Activated CD4-positive, alpha-beta T cell treated with anti-CD3 and anti-CD28 coated beads, Interleukin-2, amount 10 ng/mL, durations not matched to agents 7 days and 5 days (primary cell): ENCODE measurements at regions not wholly inside any gene's neighbourhood (a gene's known extent, or its start where the extent isn't known, plus 50 kb on each side); places are given as distances from the start of the nearest gene placed in this dataset.
"Not testable (repeated sequence)": the region's sequence is repeated elsewhere in the genome, so short reads cannot be mapped to it uniquely, and the experiment has no call there.

Source experiments
- CTCF ChIA-PET: fragments of 350-600 bp; sonication (Branson Sonifier 250); formaldehyde crosslinking; loops from one replicate; lab custom pipeline; 2021; ENCODE audit warnings: antibody characterized with exemption; lab: Charles Lee
- POLR2A ChIA-PET: fragments of 350-600 bp; sonication (Branson Sonifier 250); formaldehyde crosslinking; loops from one replicate; lab custom pipeline; 2021; ENCODE audit warnings: antibody characterized with exemption; lab: Charles Lee
- DNase-seq: peaks from one replicate; pipeline ENCODE4 v3.0.0-alpha.2; 2020
- H3K27ac Mint-ChIP-seq: one replicate; pipeline ENCODE4 v1.8.0; 2021; ENCODE audit warnings: mild to moderate bottlenecking, moderate library complexity, mixed read lengths
- H3K27me3 Mint-ChIP-seq: one replicate; pipeline ENCODE4 v1.8.0; 2021; ENCODE audit warnings: mixed read lengths
- H3K36me3 Mint-ChIP-seq: one replicate; pipeline ENCODE4 v1.8.0; 2021; ENCODE audit warnings: low read depth, mixed read lengths
- H3K4me1 Mint-ChIP-seq: one replicate; pipeline ENCODE4 v1.8.0; 2021; ENCODE audit warnings: mixed read lengths
- H3K4me3 Mint-ChIP-seq: one replicate; pipeline ENCODE4 v1.8.0; 2021; ENCODE audit warnings: mild to moderate bottlenecking, moderate library complexity, mixed read lengths
- H3K9me3 Mint-ChIP-seq: one replicate; pipeline ENCODE4 v1.8.0; 2021; ENCODE audit warnings: mixed read lengths

DNA sequence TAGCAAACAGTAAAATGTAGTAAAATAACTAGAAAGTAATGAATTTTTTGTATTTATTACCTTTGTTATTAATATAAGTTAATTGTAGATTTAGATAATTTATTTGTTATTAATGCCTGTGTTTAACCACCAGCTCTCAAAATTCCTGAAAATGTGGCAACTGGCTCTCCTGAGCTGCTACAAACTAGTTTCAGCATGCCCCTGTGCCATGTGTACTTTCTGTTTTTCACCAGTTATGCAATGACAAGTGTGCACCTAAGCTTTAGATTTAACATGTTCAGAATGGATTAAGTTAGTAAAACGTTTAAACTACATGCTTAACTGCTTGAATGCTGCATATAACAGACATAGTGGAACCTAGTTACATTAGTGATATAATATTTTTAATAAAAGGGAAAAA lies 88.1 kb downstream of the POSTN start:
- Mint-ChIP-seq H3K4me1 (no peaks in the 10 kb centered on the region), H3K27me3 (no peaks in the 10 kb centered on the region), H3K36me3 (no peaks in the 10 kb centered on the region), H3K9me3 (peaks cover 2% of the 10 kb centered on the region), H3K27ac (no peak overlapping the region), H3K4me3 (no peak overlapping the region)
- CTCF ChIA-PET: no interaction called here
- no peak for DNase-seq
- POLR2A ChIA-PET: no interaction called here

GRCh38 chr13:37505531-37505930 lies 93.0 kb downstream of the POSTN start:
- no peak overlapping the region for H3K4me3 Mint-ChIP-seq
- no peaks in the 10 kb centered on the region for H3K36me3 Mint-ChIP-seq
- DNase-seq: no peak
- ChIA-PET CTCF (no interaction called here), POLR2A (no interaction called here)
- peaks cover 2% of the 10 kb centered on the region for H3K9me3 Mint-ChIP-seq
- no peaks in the 10 kb centered on the region for H3K27me3 Mint-ChIP-seq
- H3K4me1 Mint-ChIP-seq: no peaks in the 10 kb centered on the region
- no peak overlapping the region for H3K27ac Mint-ChIP-seq

GRCh38 chr13:37504251-37504650 lies 94.3 kb downstream of the POSTN start:
- Mint-ChIP-seq H3K36me3 (no peaks in the 10 kb centered on the region), H3K4me1 (no peaks in the 10 kb centered on the region), H3K27me3 (no peaks in the 10 kb centered on the region), H3K9me3 (peaks cover 2% of the 10 kb centered on the region), H3K27ac (no peak overlapping the region), H3K4me3 (no peak overlapping the region)
- ChIA-PET CTCF (no interaction called here), POLR2A (no interaction called here)
- no peak for DNase-seq

DNA sequence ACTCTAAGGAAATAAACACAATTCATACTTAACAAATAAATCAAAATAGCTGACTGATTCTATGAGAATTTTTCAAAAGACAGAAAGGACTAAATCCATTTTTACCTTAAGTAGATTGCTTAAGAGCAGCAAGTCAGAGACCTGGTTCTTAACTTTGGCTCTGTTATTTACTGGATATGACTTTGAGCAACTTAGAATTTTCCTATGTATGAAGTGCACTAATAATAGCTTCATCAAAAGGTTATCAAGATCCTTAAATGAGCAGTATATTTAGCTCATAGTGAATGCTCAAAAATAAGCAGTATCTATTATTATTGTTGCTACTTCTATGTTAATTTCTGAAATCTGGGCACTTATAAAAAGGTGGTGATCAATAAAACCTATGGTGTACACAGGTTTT lies 95.3 kb downstream of the POSTN start:
- no peaks in the 10 kb centered on the region for H3K36me3 Mint-ChIP-seq
- POLR2A ChIA-PET: no interaction called here
- H3K4me1 Mint-ChIP-seq: no peaks in the 10 kb centered on the region
- CTCF ChIA-PET: no interaction called here
- H3K9me3 Mint-ChIP-seq: peaks cover 1% of the 10 kb centered on the region
- H3K27me3 Mint-ChIP-seq: no peaks in the 10 kb centered on the region
- DNase-seq: no peak
- H3K27ac Mint-ChIP-seq: no peak overlapping the region
- H3K4me3 Mint-ChIP-seq: no peak overlapping the region

- DNase-seq, H3K4me3 Mint-ChIP-seq, H3K27ac Mint-ChIP-seq, H3K9me3 Mint-ChIP-seq, H3K36me3 Mint-ChIP-seq, H3K4me1 Mint-ChIP-seq, POLR2A ChIA-PET, H3K27me3 Mint-ChIP-seq, CTCF ChIA-PET: not testable (repeated sequence)
These were observed 96.1 kb downstream of the POSTN start for GRCh38 chr13:37502303-37502993.

DNA sequence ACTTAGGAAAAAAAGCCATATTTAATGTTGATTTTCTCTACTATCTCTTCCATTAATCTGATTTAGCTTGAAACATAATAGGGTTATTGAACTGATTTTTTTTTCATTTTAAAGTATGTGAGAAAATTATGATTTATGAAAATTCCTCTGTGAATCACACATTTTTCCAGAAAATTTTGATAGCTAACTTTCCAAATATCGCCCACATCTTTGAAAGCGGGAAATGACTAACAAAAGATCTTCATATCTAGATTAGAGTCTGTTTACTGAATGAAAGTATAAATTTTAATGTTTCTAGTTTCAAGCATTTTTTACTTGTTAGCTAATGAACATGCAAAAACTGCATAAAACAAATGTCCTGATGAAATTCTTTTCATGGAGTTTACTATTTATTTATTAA lies 97.4 kb downstream of the POSTN start:
- ChIA-PET POLR2A (no interaction called here), CTCF (no interaction called here)
- H3K36me3 Mint-ChIP-seq: no peaks in the 10 kb centered on the region
- H3K4me3 Mint-ChIP-seq: no peak overlapping the region
- no peaks in the 10 kb centered on the region for H3K9me3 Mint-ChIP-seq
- H3K27ac Mint-ChIP-seq: no peak overlapping the region
- no peak for DNase-seq
- no peaks in the 10 kb centered on the region for H3K4me1 Mint-ChIP-seq
- H3K27me3 Mint-ChIP-seq: no peaks in the 10 kb centered on the region

- DNase-seq: no peak
- no peak overlapping the region for H3K4me3 Mint-ChIP-seq
- no peaks in the 10 kb centered on the region for H3K27me3 Mint-ChIP-seq
- H3K9me3 Mint-ChIP-seq: no peaks in the 10 kb centered on the region
- no peaks in the 10 kb centered on the region for H3K36me3 Mint-ChIP-seq
- H3K4me1 Mint-ChIP-seq: no peaks in the 10 kb centered on the region
- ChIA-PET CTCF (interaction anchor here (1.1 kb wide), 1 partner anchor 23 kb away, joined by 3 read pairs; no protein-coding TSS in a partner anchor), POLR2A (no interaction called here)
- no peak overlapping the region for H3K27ac Mint-ChIP-seq
These were observed 103.5 kb downstream of the POSTN start for GRCh38 chr13:37495046-37495445.

- Mint-ChIP-seq H3K27ac (no peak overlapping the region), H3K4me3 (no peak overlapping the region), H3K36me3 (no peaks in the 10 kb centered on the region), H3K4me1 (no peaks in the 10 kb centered on the region), H3K27me3 (no peaks in the 10 kb centered on the region), H3K9me3 (no peaks in the 10 kb centered on the region)
- POLR2A ChIA-PET: no interaction called here
- CTCF ChIA-PET: no interaction called here
- no peak for DNase-seq
These were observed 104.8 kb downstream of the POSTN start for GRCh38 chr13:37493775-37494174.

DNA sequence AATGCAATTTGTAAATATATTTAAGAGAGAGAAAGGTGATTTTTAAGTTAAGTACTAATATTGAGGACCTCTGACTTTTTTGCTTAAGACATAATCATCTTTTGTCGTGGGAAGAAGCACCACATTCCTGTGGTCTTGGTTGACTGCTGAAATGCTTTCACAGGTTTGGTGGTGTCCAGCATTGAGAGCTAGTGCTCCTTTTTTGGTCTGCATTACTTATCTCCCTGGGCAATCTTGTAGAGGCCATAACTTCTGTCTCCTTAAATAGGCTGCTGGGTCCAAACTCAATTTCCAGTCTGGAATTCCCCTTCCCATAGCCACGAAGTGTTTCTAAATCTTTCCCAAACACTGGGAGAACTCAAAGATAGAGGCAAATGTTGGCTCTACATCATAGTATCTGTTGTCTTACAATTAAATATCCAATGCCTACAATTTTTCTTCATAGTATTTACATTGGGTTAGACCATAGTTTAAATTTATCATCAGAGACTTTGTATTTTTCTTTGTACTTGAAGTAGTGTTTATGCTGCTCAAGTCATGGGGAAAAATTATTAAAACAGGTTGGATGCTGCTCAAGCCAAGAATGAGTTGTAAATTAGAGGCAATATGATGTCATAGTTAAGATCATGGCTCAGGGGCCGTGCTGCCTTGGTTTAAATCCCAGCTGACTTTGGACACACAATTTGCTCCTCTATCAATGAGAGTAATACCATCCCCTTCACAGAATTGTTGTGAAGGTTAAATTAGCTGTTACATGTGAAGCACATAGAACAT lies 105.6 kb downstream of the POSTN start:
- Mint-ChIP-seq H3K27ac (no peak overlapping the region), H3K27me3 (no peaks in the 10 kb centered on the region), H3K4me3 (no peak overlapping the region), H3K9me3 (no peaks in the 10 kb centered on the region), H3K36me3 (no peaks in the 10 kb centered on the region), H3K4me1 (no peaks in the 10 kb centered on the region)
- CTCF ChIA-PET: no interaction called here
- no peak for DNase-seq
- POLR2A ChIA-PET: no interaction called here

DNA sequence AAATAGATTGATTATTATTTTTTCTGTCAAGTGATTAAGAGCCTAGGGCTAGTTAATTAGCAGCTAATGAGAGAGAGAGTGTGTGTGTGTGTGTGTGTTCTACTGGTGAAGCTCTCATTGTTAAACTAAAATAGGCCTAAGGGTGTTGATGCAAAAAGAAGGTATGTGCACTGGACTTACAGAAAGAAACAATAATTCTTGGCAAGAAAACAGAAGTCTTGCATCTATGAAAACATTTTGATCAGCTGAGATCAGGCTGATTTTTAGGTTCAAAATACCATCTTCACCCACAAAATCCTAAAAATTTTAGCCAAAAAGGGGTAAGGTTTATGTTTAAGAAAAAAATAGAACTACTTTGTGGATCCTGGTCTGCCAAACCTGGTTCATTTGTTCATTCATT lies 106.5 kb downstream of the POSTN start:
- H3K36me3 Mint-ChIP-seq: no peaks in the 10 kb centered on the region
- H3K4me1 Mint-ChIP-seq: no peaks in the 10 kb centered on the region
- DNase-seq: no peak
- no peak overlapping the region for H3K4me3 Mint-ChIP-seq
- H3K27ac Mint-ChIP-seq: no peak overlapping the region
- POLR2A ChIA-PET: no interaction called here
- H3K27me3 Mint-ChIP-seq: no peaks in the 10 kb centered on the region
- CTCF ChIA-PET: no interaction called here
- no peaks in the 10 kb centered on the region for H3K9me3 Mint-ChIP-seq

DNA sequence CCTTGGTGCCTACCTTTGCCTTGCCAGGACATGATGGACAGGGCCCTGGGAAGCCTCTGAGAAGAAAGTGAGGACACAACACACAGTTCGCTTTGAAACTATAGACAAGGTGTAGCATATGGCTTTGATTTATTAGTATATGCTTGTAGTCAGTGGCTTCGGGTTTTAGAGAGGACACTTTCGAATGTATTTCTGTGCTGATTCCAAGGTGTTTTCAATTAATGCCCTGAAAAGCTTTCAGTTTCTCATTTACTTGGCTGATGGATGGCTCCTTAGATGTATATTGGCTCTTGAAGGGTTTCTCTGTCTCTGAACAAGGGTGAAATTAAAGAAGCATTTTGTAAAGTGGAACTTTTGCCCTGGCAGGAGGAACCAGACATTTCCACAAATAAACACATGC lies 106.9 kb downstream of the POSTN start:
- H3K4me3 Mint-ChIP-seq: no peak overlapping the region
- no peaks in the 10 kb centered on the region for H3K27me3 Mint-ChIP-seq
- DNase-seq: no peak
- no peak overlapping the region for H3K27ac Mint-ChIP-seq
- no peaks in the 10 kb centered on the region for H3K4me1 Mint-ChIP-seq
- H3K9me3 Mint-ChIP-seq: no peaks in the 10 kb centered on the region
- POLR2A ChIA-PET: no interaction called here
- H3K36me3 Mint-ChIP-seq: no peaks in the 10 kb centered on the region
- CTCF ChIA-PET: no interaction called here

GRCh38 chr13:37490176-37490779 lies 108.3 kb downstream of the POSTN start:
- Mint-ChIP-seq H3K36me3 (no peaks in the 10 kb centered on the region), H3K9me3 (no peaks in the 10 kb centered on the region), H3K4me1 (no peaks in the 10 kb centered on the region)

DNA sequence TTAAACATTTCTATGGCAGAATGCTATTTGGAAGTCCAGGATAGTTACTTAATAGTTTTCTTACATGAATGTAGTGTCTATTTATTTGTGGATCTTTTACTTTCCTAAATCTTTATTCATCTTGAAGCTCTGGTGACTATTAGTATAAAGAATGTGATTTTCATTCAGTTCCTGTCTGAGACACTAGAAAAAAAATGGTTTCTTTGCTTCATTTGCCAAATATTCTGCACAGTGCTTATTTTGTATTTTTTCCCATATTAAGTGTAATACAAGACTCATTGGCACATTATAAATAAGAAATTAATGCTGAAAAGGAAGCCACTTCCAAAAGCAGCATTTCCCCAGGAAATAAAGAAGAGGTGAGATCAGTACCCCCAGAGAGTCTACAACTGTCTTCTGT lies 109.8 kb downstream of the POSTN start:
- Mint-ChIP-seq H3K36me3 (no peaks in the 10 kb centered on the region), H3K4me3 (no peak overlapping the region), H3K27me3 (no peaks in the 10 kb centered on the region), H3K27ac (no peak overlapping the region), H3K4me1 (no peaks in the 10 kb centered on the region), H3K9me3 (no peaks in the 10 kb centered on the region)
- DNase-seq: no peak
- POLR2A ChIA-PET: no interaction called here
- CTCF ChIA-PET: no interaction called here

More at GRCh38 chr13:37490176-37490779, 108.3 kb downstream of the POSTN start:
- no peak for DNase-seq
- ChIA-PET POLR2A (no interaction called here), CTCF (no interaction called here)
- no peak overlapping the region for H3K4me3 Mint-ChIP-seq
- no peak overlapping the region for H3K27ac Mint-ChIP-seq
- no peaks in the 10 kb centered on the region for H3K27me3 Mint-ChIP-seq
